Activated naive CD8-positive, alpha-beta T cell treated with anti-CD3 and anti-CD28 coated beads for 36 hours (primary cell): ENCODE measurements at regions not wholly inside any gene's neighbourhood (a gene's known extent, or its start where the extent isn't known, plus 50 kb on each side); places are given as distances from the start of the nearest gene placed in this dataset.

ENCODE experiments used
- DNase-seq: peaks from one replicate; pipeline ENCODE4 v3.0.0; 2021
- H3K27ac Mint-ChIP-seq: one replicate; pipeline ENCODE4 v1.8.0; 2022; ENCODE audit warnings: mild to moderate bottlenecking, moderate library complexity, mixed read lengths
- H3K27me3 Mint-ChIP-seq: one replicate; pipeline ENCODE4 v1.8.0; 2022; ENCODE audit warnings: mild to moderate bottlenecking, mixed read lengths
- H3K36me3 Mint-ChIP-seq: one replicate; pipeline ENCODE4 v1.8.0; 2021; ENCODE audit warnings: mild to moderate bottlenecking, mixed read lengths
- H3K4me1 Mint-ChIP-seq: one replicate; pipeline ENCODE4 v1.8.0; 2021; ENCODE audit warnings: mixed read lengths
- H3K4me3 Mint-ChIP-seq: one replicate; pipeline ENCODE4 v1.8.0; 2022; ENCODE audit warnings: mild to moderate bottlenecking, moderate library complexity, mixed read lengths
- H3K9me3 Mint-ChIP-seq: one replicate; pipeline ENCODE4 v1.8.0; 2022; ENCODE audit warnings: mixed read lengths

DNA sequence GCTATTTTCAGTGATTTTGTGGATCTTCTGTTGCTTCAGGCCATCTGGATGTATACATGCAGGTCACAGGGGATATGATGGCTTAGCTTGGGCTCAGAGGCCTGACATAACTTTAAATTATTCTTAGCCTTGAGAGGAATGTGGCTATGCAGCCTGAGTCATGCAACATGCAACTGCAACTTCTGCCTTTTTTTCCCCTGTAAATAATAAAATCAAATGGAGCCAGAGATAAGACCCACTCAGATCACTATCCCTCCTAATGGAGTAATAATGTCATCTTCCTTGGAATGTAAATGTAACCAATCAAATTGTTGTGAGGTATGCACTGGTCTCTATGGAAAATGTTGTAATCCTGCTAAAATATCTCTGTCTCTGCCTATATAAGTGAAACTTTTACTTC is 54.9 kb downstream of the MAGEB17 start:
- no peaks in the 10 kb centered on the region for H3K36me3 Mint-ChIP-seq
- peaks cover 4% of the 10 kb centered on the region for H3K9me3 Mint-ChIP-seq
- no peaks in the 10 kb centered on the region for H3K27me3 Mint-ChIP-seq
- H3K4me1 Mint-ChIP-seq, result no peaks in the 10 kb centered on the region
- H3K27ac Mint-ChIP-seq, result no peak overlapping the region
- no peak for DNase-seq
- no peak overlapping the region for H3K4me3 Mint-ChIP-seq

DNA sequence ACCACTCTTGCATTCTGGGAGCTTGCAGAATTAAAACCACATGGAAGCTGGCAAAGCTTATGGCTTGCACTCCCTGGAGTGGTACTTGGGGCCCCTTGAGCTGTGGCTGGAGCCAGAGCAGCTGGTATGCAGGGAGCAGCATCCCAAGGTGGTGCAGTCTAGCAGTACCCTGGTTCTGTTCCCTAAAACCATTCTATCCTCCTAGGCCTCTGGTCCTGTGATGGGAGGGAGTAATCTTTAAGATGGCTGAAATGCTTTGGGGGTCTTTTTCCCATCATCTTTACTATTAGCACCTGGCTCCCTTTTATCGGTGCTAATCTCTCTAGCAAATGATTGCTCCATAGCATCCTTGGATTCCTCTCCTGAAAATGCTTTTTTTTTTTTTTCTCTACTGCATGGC is 56.1 kb downstream of the MAGEB17 start:
- H3K9me3 Mint-ChIP-seq, result peaks cover 4% of the 10 kb centered on the region
- H3K36me3 Mint-ChIP-seq, result no peaks in the 10 kb centered on the region
- no peak for DNase-seq
- no peaks in the 10 kb centered on the region for H3K4me1 Mint-ChIP-seq
- no peaks in the 10 kb centered on the region for H3K27me3 Mint-ChIP-seq
- no peak overlapping the region for H3K4me3 Mint-ChIP-seq
- no peak overlapping the region for H3K27ac Mint-ChIP-seq

DNA sequence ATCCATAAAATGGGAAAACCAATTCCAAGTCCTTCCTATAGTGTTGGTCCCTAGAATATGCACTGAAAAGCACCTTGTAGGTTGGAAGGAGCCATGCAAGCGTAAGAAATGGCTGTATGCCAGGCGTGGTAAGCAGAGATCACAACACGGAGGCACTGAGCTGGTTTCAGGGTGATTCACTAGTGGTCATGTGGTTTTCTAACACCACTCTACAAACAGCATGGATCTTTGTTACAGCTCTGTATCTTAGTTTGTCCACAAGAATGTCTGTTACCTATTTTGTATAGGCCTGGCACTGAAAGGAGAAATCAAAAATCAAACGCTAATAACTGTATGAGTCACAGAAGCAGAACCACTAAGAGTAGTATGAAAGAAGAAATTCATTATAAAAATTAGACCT is 71.9 kb downstream of the MAGEB17 start:
- peak; percentile 4 for DNase-seq
- H3K27me3 Mint-ChIP-seq, result peaks cover 5% of the 10 kb centered on the region
- no peaks in the 10 kb centered on the region for H3K9me3 Mint-ChIP-seq
- H3K36me3 Mint-ChIP-seq, result no peaks in the 10 kb centered on the region
- no peak overlapping the region for H3K27ac Mint-ChIP-seq
- no peak overlapping the region for H3K4me3 Mint-ChIP-seq
- H3K4me1 Mint-ChIP-seq, result no peaks in the 10 kb centered on the region

DNA sequence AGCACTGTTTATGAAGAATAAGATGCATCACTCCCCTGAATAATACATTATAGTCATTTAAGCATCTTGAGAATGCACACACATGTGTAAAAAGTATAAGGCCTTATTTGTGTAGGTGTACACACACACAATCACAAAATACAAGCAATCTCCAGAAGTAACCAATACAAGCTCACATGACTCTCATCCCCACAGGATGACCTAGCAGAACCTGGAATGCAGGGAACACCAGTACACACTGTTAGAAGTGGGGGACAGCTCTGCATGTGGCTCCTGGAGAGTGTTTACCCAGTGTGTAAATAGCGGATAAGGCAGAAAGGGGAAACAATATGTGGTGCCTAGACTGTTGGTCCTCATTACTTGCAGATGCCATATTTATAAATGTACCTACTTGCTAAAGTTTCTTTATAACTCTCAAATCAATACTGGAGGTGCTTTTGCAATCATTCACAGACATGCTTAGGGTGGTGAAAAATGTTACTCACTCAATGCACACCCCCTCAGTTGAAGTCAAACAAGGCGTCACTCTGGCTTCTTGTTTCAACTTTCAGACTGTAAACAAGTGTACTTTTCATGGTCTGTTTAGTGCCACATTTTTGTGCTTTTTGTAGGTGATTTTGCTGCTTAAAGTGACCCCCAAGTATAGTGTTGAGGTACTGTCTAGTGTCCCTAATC is 73.1 kb downstream of the MAGEB17 start:
- Mint-ChIP-seq H3K36me3 (no peaks in the 10 kb centered on the region), H3K27me3 (peaks cover 5% of the 10 kb centered on the region), H3K27ac (no peak overlapping the region), H3K4me1 (no peaks in the 10 kb centered on the region), H3K9me3 (no peaks in the 10 kb centered on the region), H3K4me3 (no peak overlapping the region)
- no peak for DNase-seq

DNA sequence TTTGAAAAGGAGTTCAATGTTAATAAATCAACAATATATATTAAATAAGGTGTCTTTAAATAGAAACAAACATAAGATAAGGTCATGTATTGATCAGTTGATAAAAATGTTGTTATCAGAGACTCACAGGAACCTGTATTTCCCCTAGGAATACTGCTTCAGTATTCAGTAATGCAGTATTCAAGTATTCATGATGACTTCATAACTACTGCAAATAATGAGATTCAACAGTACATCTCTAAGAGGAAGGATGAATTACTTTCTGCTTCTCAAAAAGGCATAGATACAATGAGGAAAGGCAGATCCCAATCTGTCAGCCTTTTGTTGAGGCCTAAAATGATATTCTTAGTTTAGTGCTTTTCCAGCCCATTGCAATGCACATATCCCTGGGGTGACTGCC is 73.7 kb downstream of the MAGEB17 start:
- no peaks in the 10 kb centered on the region for H3K36me3 Mint-ChIP-seq

DNA sequence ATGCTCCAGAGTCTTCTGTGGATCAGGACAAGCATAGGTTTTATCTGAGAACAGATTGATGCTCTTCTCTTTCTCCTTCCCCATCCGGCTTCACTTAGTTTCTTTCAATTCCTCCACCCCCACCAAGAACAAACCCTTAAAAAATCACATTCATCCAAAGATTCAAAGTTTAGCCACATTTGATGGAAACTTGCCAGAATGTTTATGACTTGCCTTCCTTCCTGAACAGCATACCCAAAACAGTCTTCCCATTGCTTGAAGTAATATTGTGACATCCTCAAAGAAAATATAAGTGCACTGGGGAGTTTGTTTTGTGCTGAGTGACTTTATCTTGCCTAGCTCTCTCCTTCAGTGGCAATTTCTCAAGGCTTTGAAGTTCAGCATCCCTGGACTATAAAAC is 83.0 kb downstream of the MAGEB17 start:
- H3K4me1 Mint-ChIP-seq, result no peaks in the 10 kb centered on the region
- no peak overlapping the region for H3K27ac Mint-ChIP-seq
- H3K36me3 Mint-ChIP-seq, result no peaks in the 10 kb centered on the region
- H3K9me3 Mint-ChIP-seq, result no peaks in the 10 kb centered on the region
- no peak for DNase-seq
- no peaks in the 10 kb centered on the region for H3K27me3 Mint-ChIP-seq
- H3K4me3 Mint-ChIP-seq, result no peak overlapping the region

More for the DNA sequence above, 73.7 kb downstream of the MAGEB17 start:
- Mint-ChIP-seq H3K27me3 (peaks cover 5% of the 10 kb centered on the region), H3K4me1 (no peaks in the 10 kb centered on the region), H3K4me3 (no peak overlapping the region), H3K9me3 (no peaks in the 10 kb centered on the region), H3K27ac (no peak overlapping the region)
- no peak for DNase-seq

DNA sequence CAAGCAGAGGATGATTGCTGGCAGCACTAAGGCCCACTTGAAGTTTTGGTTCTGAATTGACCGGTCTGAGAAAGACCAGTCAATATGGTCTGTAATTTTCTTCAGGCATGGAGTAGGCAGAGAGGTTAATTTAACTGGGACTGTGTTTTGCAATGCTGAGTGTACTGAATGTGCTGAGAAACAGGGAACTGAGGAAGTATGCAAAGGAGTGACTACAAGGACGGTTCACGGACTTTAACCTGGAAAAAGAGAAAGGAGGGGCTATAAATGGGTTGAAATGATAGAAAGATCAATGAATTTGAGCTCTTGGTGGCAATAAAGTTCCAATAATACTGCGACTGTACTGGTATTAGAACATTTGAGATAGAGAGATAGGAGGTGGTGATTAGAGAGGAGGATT is 84.5 kb downstream of the MAGEB17 start:
- H3K9me3 Mint-ChIP-seq, result no peaks in the 10 kb centered on the region
- H3K27me3 Mint-ChIP-seq, result peaks cover 4% of the 10 kb centered on the region
- no peak overlapping the region for H3K4me3 Mint-ChIP-seq
- H3K27ac Mint-ChIP-seq, result no peak overlapping the region
- H3K4me1 Mint-ChIP-seq, result no peaks in the 10 kb centered on the region
- no peaks in the 10 kb centered on the region for H3K36me3 Mint-ChIP-seq
- no peak for DNase-seq

DNA sequence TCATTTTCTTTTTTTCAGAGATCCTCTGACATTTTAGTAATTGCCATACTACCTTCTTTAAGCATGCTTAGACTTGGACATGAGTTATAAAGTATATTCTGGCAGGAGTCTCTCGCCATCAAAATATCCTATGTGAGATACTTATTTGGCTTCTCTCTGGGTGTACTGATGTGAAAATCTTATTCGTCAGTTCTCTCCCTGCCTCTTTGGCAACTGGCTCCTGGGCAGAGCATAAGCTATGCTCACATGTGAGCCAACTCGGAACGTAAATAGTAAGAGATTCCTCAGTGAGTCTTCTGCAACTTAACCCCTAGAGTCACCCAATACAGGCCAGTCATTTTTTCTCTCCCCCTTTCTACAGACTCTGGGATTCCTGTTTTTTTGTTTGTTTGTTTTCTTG is 91.6 kb downstream of the MAGEB17 start:
- Mint-ChIP-seq H3K4me3 (no peak overlapping the region), H3K27me3 (peaks cover 13% of the 10 kb centered on the region), H3K4me1 (no peaks in the 10 kb centered on the region), H3K27ac (no peak overlapping the region), H3K36me3 (no peaks in the 10 kb centered on the region), H3K9me3 (no peaks in the 10 kb centered on the region)
- DNase-seq, result no peak

DNA sequence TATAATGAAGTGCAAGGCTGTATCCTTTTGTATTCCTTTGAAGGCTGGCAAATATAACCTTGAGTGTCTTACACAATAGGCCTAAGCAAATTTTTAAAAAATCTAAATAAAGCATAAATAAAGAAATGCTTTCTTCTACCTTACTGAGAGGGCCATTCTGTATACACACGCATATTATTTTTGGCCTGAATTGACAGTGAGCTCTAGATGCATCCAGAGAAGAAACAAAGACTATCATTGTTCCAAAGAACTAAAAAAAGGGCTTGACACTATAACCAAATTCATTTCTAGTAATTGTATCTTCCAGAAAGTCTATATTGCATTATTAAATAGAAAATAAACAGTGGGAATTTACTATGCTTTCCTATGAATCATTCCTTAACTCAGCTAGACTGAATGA is 100.2 kb downstream of the MAGEB17 start:
- H3K27me3 Mint-ChIP-seq, result peaks cover 6% of the 10 kb centered on the region

DNA sequence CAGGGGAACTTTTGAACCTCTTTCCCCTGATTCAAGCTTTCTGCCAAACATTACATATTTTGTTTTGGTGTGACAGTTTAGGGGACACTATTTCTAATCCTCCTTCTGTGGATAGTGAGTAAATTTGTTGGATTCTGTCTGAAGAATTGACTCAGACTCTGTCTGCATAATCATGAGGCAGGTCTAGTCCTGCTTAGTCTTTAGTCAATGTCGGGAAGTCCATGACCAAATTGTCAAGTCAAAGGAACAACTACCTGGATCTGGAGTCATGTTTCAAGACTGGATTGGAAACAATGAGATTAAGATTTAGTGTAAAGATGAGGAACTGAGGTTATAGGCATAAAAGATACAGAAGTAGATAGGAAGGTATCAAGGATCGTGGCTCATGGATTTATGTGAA is 100.9 kb downstream of the MAGEB17 start:
- H3K36me3 Mint-ChIP-seq, result no peaks in the 10 kb centered on the region
- DNase-seq, result no peak
- peaks cover 2% of the 10 kb centered on the region for H3K9me3 Mint-ChIP-seq
- no peak overlapping the region for H3K4me3 Mint-ChIP-seq
- H3K27me3 Mint-ChIP-seq, result peaks cover 6% of the 10 kb centered on the region
- no peak overlapping the region for H3K27ac Mint-ChIP-seq
- H3K4me1 Mint-ChIP-seq, result no peaks in the 10 kb centered on the region

More for the DNA sequence above, 100.2 kb downstream of the MAGEB17 start:
- Mint-ChIP-seq H3K36me3 (no peaks in the 10 kb centered on the region), H3K9me3 (peaks cover 2% of the 10 kb centered on the region), H3K4me3 (no peak overlapping the region), H3K27ac (no peak overlapping the region), H3K4me1 (no peaks in the 10 kb centered on the region)
- no peak for DNase-seq

DNA sequence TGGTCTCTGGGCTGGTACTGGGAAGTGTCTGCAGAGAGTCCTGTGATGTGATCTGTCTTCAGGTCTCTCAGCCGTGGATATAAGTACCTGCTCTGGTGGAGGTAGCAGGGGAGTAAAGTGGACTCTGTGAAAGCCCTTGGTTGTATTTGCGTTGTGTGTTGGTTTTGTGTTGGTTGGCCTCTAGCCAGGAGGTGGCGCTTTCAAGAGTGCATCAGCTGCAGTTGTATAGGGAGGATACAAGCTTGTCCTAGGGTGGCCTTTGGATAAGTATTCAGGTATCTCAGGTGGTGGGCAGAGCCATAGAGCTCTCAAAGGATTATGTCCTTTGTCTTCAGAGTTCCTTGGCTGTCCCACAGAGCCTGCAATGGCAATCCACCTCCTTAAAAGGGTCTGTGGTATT is 111.6 kb downstream of the MAGEB17 start:
- DNase-seq, result no peak
- Mint-ChIP-seq H3K27me3 (peaks cover 9% of the 10 kb centered on the region), H3K36me3 (no peaks in the 10 kb centered on the region), H3K4me3 (no peak overlapping the region), H3K9me3 (no peaks in the 10 kb centered on the region), H3K27ac (no peak overlapping the region), H3K4me1 (no peaks in the 10 kb centered on the region)

DNA sequence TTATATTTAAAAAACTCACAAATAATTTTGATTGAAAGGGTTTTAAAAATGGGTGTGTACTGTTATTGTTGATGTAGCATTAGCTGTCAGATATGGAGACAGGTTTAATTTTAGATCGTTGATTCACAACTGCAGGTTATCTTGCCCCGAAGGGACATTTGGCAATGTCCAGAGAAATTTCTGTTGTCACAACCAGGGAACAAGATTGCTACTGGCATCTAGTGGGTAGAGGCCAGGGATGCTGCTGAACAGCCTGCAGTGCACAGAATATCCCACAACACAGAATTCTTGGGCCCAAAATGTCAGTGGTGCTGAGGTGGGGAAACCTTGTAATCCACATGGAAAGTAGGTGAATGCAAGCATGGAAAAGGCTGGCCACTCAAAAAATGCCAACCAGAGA is 114.9 kb downstream of the MAGEB17 start:
- H3K4me1 Mint-ChIP-seq, result no peaks in the 10 kb centered on the region
- H3K4me3 Mint-ChIP-seq, result no peak overlapping the region
- no peak for DNase-seq
- no peaks in the 10 kb centered on the region for H3K36me3 Mint-ChIP-seq
- peaks cover 7% of the 10 kb centered on the region for H3K27me3 Mint-ChIP-seq
- no peaks in the 10 kb centered on the region for H3K9me3 Mint-ChIP-seq
- H3K27ac Mint-ChIP-seq, result no peak overlapping the region

DNA sequence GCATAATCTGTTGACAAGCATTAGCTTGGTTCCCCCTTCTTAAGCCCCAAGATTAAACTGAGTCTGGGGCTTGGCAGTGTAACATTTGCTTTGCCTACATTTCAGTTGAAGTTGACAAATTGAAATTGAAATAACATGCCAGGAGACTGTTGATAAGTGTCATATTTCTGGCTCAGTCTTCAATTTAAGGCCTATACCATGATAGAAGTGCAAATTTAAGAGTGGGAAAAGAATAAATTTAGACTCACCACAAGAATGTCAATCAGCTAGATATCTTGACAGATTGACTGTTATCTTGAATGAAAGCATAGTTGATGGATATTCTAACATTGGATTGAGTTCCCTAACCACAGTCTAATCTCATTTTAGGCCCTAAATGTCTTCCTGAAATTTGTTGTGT is 117.6 kb downstream of the MAGEB17 start:
- DNase-seq, result no peak
- no peak overlapping the region for H3K4me3 Mint-ChIP-seq
- no peaks in the 10 kb centered on the region for H3K9me3 Mint-ChIP-seq
- H3K4me1 Mint-ChIP-seq, result no peaks in the 10 kb centered on the region
- H3K27me3 Mint-ChIP-seq, result peaks cover 3% of the 10 kb centered on the region
- H3K36me3 Mint-ChIP-seq, result no peaks in the 10 kb centered on the region
- no peak overlapping the region for H3K27ac Mint-ChIP-seq

DNA sequence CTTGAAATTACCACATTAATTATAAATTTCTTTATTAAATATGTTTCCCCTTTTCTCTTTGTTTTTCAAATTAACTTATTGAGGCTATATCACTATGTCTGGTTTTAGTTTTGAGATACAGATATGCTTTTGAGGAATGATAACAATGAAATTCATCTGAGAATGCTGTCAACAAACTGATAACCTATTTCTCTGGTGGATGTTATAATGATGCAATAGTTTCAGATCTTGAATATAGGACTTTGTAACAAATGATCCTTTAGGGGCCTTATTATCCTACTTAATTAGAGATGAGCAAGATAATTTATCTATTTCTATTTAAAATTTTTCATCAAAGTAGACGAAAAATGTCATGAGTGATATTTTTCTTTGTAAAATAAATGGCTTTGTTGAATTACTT is 123.7 kb downstream of the MAGEB17 start:
- H3K9me3 Mint-ChIP-seq, result no peaks in the 10 kb centered on the region
- no peak for DNase-seq
- H3K4me3 Mint-ChIP-seq, result no peak overlapping the region
- H3K27ac Mint-ChIP-seq, result no peak overlapping the region
- no peaks in the 10 kb centered on the region for H3K4me1 Mint-ChIP-seq
- H3K27me3 Mint-ChIP-seq, result no peaks in the 10 kb centered on the region
- no peaks in the 10 kb centered on the region for H3K36me3 Mint-ChIP-seq

DNA sequence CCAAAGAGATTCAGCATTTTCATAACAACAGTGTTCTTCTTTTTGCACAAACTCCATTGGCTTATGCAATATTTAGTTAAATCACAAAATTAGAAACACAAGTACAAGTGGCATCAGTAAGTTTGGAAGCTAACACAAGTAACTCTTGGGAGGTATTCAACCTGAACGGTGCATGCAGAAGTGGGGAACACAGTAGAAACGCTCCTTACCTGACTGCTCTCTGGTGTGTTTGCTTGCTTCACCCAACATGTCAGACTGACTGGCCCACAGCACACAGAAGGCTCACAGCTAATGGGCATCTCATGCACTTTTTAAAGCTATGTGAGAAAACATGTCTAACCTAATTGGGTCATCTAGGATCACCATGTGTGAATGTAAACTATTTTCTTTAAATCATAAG is 133.6 kb downstream of the MAGEB17 start:
- Mint-ChIP-seq H3K27me3 (peaks cover 10% of the 10 kb centered on the region), H3K36me3 (no peaks in the 10 kb centered on the region), H3K27ac (no peak overlapping the region), H3K9me3 (no peaks in the 10 kb centered on the region), H3K4me3 (no peak overlapping the region), H3K4me1 (no peaks in the 10 kb centered on the region)
- DNase-seq, result no peak

DNA sequence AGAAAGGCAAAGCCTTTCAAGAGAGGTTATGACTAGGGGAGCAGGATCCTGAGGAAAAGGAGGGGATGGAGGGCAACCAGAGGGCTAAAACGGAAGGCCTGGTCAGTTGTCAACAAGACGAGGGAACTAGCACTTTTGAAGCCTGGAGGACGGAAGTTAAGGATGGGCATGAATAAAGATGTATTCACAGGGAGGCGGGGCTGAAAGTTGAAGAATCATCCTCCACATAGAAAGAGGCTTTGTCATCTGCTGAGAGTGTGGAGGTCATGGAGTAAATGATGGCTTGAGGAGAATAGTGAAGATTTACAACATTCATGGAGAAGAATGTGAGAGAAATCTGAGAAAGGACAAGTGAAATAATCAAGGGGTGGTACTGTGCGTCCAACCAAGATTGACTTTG is 137.5 kb downstream of the MAGEB17 start:
- no peaks in the 10 kb centered on the region for H3K4me1 Mint-ChIP-seq

More for the DNA sequence above, 137.5 kb downstream of the MAGEB17 start:
- no peak for DNase-seq
- no peak overlapping the region for H3K27ac Mint-ChIP-seq
- no peak overlapping the region for H3K4me3 Mint-ChIP-seq
- H3K9me3 Mint-ChIP-seq, result no peaks in the 10 kb centered on the region
- peaks cover 4% of the 10 kb centered on the region for H3K27me3 Mint-ChIP-seq
- H3K36me3 Mint-ChIP-seq, result no peaks in the 10 kb centered on the region
